ENCODE measurements at regions not wholly inside any gene's neighbourhood (a gene's known extent, or its start where the extent isn't known, plus 50 kb on each side); places are given as distances from the start of the nearest gene placed in this dataset.

DNA sequence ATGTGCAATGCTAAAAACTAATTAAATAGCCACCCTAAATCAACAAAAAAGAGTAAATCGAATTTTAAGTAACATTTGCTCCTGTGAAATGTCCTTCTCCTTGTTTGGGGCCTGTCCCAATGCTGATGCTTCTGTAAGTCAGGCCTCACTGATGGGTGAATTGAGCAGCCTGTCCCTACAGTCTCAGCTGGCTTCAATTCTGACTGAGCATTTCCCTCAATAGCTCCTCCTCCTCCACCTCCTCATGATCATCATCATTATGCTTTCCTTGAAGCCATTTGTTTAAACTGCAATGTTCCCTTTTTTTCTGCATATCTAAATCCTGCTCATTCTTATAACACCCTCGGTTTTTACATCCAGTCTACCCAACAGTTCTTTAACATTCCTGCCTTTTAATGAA, 137.2 kb upstream of the CELF4 start:
- no peak for DNase-seq

DNA sequence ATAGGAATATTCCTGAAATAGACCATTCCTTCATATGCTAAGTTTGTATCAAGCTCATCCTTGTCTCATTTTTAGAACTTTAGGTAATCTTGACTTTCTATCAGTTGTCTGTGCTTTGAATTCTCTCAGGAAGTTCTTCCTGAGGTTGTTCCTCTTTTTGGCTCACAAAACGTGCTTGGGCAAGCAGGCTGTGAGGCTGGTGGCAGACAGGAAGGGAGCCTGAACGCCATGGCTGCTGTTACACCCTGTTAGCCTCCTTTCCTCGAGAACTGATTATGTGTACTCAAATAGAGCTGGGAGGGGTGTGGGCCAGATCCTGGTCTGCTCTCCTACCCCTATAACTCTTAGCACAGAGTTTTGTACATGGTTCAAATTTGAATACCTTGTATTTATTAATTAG, 136.4 kb upstream of the CELF4 start:
- no peak for DNase-seq

DNA sequence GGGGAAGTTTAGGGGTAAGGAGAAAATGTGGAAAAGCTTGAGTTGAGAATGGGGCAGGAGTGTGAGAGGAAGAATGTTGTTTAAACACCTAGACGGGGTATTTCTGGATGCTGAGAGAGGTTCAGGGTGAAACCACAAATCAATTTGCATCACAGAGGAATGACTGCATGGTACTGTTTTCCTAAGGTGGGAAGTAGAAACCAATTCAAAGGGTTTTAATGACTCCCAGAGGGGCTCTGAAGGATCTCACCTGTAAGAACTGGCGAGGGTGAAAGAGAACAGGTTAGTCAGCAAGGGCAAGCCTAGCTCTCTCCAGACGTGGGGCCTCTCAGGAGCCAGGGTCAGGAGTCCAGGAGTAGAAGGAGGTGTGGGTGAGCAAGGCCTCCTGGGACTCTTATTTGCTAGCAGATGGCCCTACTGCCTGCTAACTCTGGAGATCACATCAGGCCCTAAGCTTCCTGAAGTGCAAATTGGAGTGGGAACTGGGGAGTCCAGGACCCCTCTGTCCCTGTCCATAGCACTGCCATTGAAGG, 133.0 kb upstream of the CELF4 start:
- no peak for DNase-seq

DNA sequence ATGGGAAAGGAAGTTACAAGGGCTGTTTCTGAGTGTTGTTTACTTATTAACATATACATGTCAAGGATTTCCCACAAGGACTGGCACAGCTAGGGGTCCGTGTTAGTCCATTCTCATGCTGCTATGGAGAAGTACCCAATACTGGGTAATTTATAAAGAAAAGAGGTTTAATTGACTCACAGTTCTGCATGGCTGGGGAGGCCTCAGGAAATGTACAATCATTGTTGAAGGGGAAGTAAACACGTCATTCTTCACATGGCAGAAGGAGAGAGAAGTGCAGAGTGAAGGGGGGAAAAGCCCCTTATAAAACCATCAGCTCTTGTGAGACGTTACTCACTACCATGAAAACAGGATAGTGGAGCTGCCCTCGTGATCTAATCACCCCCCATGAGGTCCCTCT, 128.9 kb upstream of the CELF4 start:
- DNase-seq: no peak

DNA sequence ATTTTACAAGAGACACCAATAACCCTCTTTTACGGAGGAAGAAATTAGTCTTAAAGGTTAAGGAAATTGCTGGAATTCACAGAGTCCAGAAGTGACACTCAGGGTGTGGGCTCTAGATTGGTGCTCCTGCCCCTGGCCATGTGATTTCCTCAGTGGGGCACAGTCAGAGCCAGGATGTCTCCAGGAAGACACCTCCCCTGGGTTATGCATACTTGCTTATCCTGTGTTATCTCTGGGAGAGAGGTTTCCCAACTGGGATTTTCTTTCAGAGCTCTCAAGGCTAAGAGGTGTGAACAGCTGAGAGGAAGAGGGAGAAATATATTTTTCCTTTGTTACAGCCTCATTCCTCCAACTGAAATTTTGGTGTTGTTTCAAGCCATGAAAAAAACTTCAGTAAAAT, 125.6 kb upstream of the CELF4 start:
- DNase-seq: no peak

DNA sequence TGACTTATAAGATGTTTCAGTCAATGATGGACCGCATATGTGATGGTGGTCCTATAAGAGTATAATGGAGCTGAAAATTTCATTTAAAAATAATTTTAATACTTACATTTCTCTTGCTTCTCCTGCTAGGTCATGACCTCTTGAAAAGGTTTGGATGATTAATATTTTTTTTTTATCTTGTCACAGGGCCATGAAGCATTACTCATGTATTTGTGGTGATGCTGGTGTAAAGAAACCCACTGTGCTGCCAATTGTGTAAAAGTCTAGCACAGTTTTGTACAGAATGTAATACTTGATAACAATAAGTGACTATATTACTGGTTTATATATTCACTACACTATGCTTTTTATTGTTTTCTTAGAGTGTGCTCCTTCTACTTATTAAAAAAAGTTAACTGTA, 124.2 kb upstream of the CELF4 start:
- DNase-seq: no peak

DNA sequence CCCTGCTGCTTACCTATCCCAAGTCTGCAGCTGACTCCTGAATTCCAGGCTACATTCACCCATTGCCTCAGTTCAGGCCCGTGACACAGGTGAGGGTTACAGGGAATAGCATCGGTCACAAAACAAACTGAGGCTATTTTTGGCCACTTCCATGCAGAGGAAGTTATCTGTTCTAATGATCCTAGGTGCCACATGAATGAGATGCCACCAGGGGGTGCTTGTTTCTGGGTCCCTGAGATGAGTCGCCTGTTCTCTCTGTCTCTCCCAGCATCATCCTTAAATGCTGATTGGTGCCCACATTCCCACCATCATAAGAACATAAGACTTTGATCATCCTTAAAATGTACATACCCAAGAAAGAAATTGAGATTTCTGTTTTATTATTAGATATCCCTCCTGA, 119.0 kb upstream of the CELF4 start:
- DNase-seq: no peak

DNA sequence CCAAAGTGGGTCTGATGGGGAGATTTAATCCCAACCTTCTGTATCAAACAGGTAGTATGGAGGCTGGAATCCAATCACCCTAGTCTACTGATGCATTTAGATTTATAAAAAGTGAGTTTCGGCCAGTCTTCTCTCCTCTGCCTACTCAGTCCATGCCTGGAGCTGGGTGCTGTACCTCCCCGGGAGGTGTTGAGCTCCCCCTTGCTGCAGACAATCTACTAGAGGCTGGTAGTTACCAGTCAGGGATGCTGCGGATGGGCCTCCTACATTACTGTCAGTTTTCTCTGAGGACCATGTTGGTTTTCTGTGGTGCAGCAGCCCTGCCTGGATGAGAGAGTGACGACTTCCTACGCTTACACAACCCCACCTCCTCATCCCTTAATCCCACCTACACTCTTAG, 118.6 kb upstream of the CELF4 start:
- no peak for DNase-seq

DNA sequence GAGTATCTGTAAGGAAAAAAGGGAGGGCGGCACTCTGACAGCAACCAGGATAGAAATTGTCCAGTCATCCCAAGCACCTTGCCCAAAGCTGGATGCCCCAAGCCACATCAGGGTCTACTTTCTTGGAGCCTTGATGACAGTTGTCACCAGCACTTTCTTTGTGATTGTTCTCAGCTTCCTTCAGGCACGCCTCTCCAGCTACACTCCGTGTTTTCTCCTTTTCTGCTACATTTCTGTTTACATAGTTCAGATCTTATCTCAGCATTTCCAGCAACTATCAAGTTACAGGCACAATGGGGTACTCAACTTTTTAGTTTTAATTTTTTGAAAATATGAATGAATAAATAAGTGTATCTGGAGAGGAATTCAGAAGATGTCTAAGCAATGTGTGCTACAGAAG, 115.3 kb upstream of the CELF4 start:
- DNase-seq: no peak

DNA sequence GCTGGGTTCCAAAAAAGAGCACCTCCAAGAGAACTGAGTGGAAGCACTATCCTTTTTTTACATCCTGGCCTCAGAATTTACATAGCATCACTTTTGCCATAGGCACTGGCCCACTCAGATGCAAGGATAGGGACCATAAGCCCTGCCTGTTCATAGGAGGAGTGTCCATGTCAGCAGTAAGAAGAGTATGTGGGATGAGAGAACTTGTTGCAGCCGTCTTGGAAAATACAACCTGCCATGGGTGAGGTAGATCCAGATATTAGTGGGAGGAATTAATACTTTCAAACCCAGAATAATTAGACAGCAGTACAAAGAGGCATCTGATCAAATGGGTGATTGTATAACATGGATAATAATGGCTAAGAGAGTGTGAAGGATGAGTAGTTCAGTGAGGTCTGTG, 110.7 kb upstream of the CELF4 start:
- no peak for DNase-seq

DNA sequence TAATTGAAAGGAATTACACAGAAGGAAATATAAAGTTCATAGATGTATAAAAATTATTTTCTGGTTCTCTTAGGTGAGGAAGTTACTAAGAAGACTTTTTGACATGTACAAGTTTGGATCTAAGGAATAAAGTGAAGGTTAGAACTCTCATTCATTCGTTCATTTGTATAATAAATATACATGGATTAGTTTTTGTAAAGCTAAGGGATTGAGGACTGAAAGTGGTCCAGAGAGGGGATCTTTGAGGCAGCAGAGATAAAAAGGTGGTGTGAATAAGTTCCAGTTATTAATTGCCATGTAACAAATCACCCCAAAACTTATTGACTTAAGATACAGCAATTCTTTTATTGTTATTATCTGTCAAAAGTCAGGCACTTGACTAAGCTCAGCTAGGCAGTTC, 110.1 kb upstream of the CELF4 start:
- no peak for DNase-seq

DNA sequence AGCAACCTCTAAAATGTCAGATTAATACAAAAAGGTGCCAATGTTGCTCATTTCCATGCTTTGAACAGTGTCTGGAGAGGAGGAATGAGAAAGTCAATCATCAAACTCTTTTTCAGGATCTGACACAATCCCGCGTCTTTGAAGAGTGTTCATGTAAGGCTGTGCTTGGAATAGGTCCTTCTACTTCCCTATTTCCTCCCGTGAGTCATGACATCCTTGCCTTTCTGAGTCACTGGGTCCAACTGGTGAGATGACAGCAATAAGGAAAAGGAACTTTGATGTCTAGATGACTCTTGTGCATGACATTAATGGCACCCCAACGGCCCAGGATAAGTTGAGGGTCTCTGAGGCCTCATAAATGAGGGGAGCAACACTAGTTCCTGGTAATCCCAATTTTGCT, 109.0 kb upstream of the CELF4 start:
- DNase-seq: no peak

DNA sequence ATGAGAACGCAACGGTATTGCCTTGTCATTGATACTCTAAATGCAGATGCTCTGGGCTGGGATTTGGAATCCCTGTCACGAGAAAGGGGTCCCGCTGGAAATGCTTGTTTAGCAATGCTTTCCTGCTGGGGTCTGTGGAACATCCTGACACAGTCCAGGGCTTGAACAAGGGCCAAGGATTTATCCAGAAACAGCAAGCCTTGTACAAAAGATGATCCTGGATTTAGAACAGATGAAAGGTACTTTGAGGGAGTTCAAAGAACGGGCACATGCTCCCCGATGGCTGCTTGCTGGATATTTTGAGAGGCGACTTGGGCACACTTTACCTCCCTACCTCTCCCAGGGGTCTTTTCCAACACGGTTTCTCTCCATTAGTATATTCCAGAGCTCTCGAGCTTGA, 108.1 kb upstream of the CELF4 start:
- DNase-seq: no peak

DNA sequence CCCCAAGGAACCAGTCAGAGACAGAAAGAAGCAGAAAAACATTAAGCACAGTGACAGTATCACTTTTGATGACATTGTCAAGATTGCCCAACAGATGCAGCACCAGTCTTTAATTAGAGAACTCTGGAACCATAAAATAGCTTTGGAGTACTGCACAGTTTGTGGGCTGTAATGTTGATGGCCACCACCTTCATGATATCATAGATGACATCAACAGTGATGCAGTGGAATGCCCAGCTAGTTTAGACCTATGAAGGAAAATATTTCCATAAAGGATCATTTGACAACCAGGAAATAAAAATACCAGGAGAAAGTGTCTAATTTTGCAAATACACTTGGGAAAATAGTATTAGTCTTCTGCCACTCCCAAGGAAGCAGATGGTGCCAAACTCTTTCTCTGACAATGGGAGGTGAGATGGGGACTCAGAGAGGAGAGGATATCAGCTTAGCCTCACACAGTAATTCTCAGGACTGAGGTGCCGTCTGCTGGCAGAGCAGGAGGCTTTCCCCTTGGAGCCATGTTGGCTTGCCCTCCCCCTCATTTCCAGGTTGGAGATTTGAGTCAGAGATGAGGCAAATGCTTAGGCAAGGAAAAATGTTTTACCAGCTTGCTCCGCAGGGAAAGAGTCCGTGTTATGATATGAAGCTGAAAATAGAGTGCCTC, 107.5 kb upstream of the CELF4 start:
- no peak for DNase-seq

DNA sequence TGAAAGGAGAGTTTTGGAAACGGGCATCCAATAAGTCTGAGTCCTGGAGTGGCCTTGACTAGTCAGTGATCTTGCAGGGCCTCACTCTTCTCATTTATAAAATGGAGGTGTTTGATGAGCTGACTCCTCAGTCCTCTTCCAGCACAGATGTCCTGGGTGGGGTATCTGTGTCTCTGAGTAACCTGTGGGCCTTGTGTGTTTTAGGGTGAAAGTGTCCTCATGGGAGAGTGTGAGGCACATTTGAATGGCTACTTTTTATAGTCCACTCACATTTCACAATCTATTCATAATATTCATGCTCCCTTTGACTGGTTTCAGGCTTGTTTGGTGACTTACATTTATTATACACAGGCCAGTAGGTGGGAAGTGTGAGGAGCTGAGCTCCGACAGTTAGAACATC, 106.4 kb upstream of the CELF4 start:
- no peak for DNase-seq

DNA sequence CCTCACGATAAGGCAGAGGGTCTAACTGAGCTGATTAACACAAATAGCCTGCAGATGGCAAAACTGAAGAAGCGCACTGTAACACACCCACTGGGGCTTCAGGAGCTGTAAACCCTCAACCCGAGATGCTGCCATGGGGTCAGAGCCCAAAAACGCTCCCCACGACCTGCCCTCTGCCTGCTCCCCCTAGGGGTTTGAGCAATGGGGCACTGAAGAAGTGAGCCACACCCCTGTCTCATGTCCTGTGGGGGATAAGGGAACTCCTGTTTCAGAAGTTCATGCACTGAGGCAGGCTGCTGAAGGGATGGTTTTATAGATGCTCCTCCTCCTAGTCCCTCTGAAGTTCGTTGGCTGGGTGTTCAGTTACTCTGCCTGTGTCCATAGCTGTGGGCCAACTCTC, 105.9 kb upstream of the CELF4 start:
- no peak for DNase-seq

DNA sequence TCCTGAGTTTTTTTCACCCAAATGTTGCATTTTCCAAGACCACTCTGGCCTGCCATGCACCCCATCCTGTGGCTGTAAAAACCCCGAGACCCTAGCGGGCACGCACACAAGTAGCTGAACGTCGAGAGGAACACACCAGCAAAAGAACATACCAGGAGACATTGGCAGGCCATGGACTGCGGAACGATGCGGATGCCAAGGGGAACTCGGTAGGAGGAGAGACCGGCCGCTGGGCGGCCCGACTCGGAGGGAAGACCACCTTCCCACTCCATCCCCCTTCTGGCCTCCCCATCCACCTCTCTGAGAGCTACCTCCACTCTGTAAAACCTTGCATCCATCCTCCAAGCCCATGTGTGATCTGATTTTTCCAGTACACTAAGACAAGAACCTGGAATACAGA, 105.5 kb upstream of the CELF4 start:
- no peak for DNase-seq

DNA sequence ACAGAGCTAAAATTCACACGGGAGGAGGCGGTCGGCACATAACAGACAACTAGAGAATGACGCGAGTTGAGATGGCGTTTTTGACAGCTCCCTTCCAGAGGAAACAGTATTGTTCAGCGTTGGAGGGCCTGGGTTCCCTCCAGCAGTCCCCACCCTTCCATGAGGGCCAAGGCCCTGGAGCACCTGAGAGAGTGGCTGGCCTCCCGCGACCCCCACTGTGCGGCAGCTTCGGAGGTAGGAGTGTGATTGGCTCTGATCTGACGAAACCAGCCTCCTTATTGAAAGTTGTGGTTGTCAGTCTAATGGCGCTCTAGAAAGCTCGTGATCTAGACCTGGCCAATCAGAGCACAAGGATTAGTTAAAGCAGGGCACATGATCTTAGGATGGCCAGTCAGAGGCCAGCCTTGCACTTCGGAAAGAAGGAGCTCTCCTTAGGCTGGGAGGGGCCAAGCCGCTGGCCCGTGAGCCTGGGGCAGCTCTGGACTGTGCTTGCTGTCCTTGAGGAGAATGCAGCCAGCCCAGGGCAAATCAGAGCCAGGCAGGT, 104.5 kb upstream of the CELF4 start:
- no peak for DNase-seq

DNA sequence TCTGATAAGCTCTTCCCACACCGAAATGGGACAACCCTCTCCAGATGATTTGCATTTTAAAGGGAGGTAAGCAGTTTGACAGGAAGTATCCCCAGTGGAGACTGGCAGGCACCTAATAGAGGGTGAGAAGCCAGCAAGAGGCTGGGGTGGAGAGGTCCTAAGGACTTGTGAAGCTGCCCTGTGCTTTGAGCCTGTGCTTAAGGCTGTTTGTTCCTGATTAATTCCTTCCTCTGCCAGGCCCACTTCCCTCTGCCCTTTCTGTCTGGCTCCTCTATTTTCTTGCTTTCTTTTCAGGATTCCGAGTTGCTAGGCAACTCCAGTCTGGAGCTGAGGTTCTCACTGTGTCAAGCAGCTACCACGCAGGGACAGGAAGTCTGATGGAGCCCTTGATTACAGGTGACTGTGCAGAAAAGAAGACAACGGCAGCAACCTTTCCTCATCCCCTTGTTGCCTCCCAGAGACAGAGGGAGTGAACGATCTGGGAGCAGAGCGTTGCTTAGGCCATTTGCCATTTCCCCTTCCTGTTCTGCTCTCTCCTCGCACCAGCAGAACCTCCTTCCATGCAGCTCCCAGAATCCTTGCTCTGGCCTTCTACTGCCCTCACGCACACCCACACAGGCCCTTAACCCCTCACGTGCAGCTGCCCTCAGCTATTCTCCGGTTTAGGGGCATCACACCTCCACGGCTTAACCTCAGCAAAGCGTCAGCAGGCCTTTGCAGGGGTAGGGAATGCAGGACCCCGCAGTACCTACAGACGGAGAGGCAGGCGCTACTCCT, 103.6 kb upstream of the CELF4 start:
- no peak for DNase-seq

DNA sequence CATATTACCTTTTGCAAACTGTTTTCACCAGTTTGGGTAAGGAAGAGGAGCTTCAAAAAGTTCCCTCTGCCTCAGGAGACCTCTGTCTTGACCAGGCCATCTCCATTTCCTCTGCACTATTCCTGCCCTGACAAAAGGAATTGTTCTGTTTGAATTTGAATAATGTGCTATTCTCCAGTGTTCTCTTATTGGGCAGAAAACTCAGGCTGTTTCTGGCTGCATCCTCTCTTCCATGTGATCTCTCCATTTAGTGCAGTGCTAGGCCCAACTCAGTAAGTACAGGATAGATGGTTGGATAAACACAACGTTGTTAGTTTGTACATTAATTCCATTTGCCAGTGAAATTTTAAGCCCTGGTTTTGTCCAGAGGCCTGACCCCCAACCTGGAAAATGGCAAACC, 102.2 kb upstream of the CELF4 start:
- no peak for DNase-seq

DNA sequence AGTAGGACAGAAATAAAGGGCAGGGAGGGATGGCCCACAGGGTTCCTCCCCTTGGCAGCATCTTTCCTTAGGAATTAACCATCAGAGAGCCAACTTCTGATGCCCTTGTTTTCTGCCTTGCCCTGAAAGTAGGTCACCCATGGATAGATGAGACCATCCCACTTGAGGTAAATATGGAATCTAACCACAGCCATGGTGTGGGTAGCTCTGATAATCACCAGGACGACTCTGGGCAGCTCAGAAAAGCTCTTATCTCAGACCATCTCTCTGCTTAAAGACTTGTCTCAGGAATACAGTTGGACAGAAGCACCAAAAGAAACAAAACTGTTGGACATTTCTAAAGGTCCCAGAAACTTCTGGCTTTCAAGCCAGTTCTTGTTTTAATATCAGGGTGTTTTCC, 101.4 kb upstream of the CELF4 start:
- DNase-seq: no peak

DNA sequence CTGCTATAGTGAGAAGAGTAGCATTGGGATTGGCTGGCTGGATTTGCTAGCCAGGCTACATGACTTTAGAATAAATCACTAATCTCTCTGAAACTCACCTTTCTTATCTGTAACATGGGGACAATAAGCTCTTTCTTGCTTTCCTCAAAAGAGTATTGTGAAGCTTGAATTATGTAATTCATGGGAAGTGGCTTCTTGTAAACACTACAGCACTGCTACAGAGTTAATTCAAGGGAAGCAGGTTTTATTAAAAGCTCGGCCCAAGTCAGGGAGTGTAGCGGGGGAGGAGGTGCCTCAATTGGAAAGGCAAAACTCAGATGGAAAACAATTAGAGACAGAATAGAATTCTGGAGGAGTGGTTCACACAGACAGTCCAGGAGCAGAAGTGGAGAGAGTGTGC, 100.9 kb upstream of the CELF4 start:
- no peak for DNase-seq

DNA sequence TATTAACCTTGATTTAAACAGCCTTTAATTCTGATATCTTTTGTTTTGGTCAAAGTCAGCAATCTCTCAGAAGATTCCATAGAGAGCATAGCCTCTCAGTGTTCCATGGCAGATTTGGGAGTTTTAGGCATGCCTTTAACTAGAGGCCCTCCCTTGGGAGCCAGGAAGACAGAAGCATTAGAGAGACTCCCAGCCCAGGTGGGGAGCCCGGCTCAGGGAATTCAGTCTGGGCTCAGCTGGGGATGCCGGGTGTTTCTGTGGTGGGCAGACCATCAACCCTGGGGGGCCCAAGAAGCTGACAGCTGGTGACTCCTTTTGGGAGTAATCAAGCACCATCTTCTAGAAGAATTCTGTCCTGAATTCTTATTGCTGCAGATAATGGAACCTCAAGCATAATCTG, 99.7 kb upstream of the CELF4 start:
- DNase-seq: no peak

DNA sequence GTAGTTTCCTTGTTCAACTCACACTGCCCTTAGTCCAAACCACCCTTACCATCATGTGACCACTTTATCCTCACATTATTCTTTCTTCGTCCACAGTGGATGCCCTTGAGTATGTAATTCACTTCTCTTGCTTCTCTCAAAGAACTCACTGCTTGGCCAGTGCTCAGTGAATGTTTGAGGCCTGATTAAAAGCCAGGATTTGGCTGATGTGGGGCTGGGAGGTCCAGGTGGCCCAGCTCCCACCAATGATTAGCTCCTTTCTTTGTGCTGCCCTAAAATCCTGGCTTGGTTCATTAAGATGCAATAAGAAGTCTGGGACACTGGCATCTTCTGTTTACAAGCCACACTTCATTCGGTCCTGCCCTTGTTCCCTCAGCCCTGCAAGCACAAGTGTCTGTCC, 97.8 kb upstream of the CELF4 start:
- DNase-seq: no peak
